NCI-H1048 (cell line): ENCODE measurements at regions not wholly inside any gene's neighbourhood (a gene's known extent, or its start where the extent isn't known, plus 50 kb on each side); places are given as distances from the start of the nearest gene placed in this dataset.

Source experiments
- DNase-seq: peaks from one replicate; lab custom pipeline; 2025; lab: John Stamatoyannopoulos, UW

GRCh38 chr10:64209561-64209960 lies 688.4 kb downstream of the REEP3 start:
- no peak for DNase-seq

GRCh38 chr10:64210211-64210610 lies 689.0 kb downstream of the REEP3 start:
- DNase-seq, result no peak

DNA sequence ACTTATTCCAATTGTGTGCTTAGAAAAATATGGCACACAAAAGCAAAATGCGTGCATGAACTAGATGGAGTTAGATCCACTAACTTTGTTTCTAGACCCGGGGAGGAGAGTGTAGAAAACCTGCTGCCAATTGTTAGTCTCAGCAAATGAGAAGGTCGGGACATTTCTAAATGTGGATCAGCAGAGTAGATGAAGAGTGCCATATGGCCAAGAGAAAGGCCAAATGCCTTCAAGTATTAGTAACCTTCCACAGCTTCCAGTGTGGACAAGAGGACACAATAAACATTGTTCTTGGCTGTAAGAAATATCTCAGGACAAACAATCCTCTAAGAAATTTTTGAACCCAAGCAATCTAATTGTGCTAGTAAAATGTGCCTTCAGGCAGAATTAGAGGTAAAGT lies 690.3 kb downstream of the REEP3 start:
- no peak for DNase-seq

- DNase-seq, result no peak
Observed at GRCh38 chr10:64215088-64215487, 693.9 kb downstream of the REEP3 start.

- DNase-seq, result no peak
Observed at GRCh38 chr10:64219271-64220025, 698.2 kb downstream of the REEP3 start.

- DNase-seq, result no peak
Observed at GRCh38 chr10:64234489-64234888, 713.3 kb downstream of the REEP3 start.

GRCh38 chr10:64257704-64258103 lies 736.5 kb downstream of the REEP3 start:
- DNase-seq, result no peak

DNA sequence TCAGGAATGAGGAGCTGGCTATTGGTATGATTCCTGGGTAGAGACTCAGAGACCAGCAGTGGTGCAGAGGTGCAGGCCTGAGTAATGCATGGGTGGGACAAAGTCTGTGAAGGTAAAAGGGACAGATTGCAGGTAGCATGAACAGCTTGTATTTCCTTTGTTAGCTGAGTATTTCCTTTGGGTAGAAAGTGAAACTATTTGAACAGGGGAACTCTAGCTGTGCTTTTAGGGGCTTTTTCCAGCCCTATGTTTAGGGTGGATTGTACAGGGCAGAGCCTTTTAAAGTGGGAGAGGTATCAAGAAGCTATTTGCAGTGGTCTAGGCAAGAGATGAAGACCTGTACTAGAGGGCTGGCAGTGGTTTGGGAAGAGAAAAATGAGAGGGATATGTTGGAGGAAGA lies 739.9 kb downstream of the REEP3 start:
- DNase-seq, result no peak

DNA sequence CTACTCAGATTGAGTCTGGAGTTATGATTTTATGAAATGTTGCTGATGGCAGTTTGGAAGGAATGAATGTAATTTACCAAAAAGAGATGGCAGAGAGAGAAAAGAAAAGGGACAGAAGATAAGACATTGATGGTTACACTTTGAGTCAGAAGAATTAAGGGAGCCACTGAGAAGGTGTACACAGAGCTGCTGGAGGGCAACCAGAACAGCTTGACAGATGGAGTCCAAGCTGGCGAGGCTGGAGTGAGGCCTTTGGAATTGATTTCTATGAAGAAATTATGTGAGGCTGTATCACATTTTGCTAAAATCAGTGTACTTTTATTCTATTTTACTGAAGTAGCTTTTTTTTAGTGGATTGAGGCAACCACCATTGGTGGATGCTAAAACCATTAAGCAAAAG lies 740.5 kb downstream of the REEP3 start:
- DNase-seq, result no peak

GRCh38 chr10:64265961-64266360 lies 744.8 kb downstream of the REEP3 start:
- no peak for DNase-seq

DNA sequence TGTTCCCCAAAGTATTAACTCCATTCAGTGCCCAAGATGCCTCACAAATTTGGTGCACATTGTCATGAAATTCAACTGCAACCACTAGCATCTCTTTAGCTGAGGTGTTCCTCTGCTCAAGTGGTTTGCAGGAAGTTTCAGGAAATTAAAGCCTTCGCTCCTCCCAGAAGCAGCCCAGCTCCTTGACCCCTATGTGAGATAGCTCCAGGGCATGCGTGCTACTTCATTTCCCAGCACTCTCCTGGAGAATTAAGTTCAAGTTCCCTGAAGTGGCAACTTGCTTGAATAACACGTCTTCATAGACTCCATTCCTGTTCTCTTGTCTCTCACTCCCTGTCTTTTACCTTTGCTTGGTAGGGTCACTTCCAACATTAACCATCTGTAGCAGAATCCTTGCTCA lies 750.3 kb downstream of the REEP3 start:
- no peak for DNase-seq

GRCh38 chr10:64271983-64272382 lies 750.8 kb downstream of the REEP3 start:
- DNase-seq, result no peak

GRCh38 chr10:64275001-64275400 lies 753.8 kb downstream of the REEP3 start:
- DNase-seq, result no peak

- no peak for DNase-seq
Observed at GRCh38 chr10:64275774-64276173, 754.6 kb downstream of the REEP3 start.

- no peak for DNase-seq
Observed at GRCh38 chr10:64277536-64277935, 756.3 kb downstream of the REEP3 start.

DNA sequence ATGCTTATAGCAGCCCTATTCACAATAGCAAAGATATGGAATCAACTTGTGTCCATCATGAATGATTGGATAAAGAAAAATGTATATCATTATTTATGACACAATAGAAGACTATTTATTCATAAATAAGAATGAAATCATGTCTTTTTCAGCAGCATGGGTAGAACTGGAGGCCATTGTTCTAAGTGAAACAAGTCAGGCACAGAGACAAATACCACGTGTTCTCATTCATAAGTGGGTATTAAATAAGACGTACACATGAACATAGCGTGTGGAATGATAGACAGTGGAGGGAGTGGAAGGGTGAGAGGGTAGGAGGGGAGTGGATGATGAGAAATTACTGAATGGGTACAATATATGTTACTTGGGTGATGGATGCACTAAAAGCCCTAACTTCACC lies 762.4 kb downstream of the REEP3 start:
- no peak for DNase-seq

GRCh38 chr10:64286533-64286932 lies 765.3 kb downstream of the REEP3 start:
- DNase-seq, result no peak

DNA sequence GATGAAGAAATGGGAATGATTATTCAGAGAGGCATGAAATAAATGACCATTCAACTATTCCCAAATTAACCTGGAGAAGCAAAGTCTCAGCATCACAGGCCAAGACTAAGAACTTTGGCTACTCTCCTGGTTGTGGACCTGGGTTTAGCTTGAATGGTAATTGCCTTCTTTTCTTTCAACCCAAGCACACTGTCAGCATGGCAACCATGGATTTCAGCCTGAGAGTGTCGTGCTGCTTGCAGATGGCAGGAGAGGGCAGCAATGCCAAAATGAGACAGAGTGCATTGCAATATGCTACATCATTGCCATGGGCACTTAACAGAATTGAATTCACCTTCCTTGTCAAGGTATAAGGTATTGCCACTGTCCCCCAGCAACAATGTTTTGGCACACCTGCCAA lies 767.2 kb downstream of the REEP3 start:
- DNase-seq, result no peak

- no peak for DNase-seq
Observed at GRCh38 chr10:64303566-64303965, 782.4 kb downstream of the REEP3 start.

GRCh38 chr10:64306729-64307327 lies 785.6 kb downstream of the REEP3 start:
- DNase-seq, result no peak

- no peak for DNase-seq
Observed at GRCh38 chr10:64312876-64313275, 791.7 kb downstream of the REEP3 start.

DNA sequence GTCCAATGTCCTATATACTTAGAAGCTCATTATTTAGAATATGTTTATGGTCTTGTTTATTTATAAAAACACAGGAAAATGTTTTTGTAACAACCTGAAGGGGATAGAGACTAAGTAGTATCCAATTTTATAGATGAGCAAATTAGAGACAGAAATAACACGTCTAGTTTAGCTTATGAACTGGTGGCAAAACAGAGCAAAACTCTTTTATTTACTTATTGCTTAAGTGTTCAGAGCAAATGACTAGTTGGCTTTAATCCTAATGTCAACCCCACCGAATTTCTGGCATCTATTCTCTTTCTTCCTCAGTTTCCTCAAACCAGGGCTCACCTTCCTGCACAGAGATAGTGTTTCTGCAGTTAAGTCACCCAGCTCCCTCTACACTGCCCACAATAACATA lies 792.8 kb downstream of the REEP3 start:
- DNase-seq, result no peak

GRCh38 chr10:64316416-64316815 lies 795.2 kb downstream of the REEP3 start:
- DNase-seq, result no peak

DNA sequence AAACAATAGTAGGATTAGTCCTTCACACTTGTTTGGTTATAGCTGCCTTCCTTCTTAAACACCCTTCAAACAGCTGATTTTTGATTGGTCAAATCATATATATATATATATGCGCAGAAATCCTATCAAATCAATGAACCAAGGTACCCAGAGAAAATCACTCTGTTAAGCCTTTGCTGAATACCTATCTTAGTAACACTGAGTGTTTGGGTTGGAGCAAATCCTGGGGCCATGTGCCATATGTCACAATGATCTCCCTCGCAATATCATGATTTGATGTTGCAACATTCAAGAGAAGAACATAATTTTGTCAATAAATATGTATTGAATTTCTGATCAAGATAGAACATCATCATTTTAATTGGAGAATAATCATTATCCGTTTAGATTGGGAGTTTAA lies 795.6 kb downstream of the REEP3 start:
- DNase-seq, result no peak
